K562 (cell line): ENCODE measurements at regions not wholly inside any gene's neighbourhood (a gene's known extent, or its start where the extent isn't known, plus 50 kb on each side); places are given as distances from the start of the nearest gene placed in this dataset.

Source experiments
- ATAC-seq: fragments of 200-7000 bp; cut with Tn5 transposase; 3 replicates; pipeline ENCODE4 v1.9.1; 2020; ENCODE audit warnings: moderate library complexity
- BruUV-seq: library from RNA; stranded (reverse); fragments of 400-500 nt; replicated peaks from 2 replicates; lab custom pipeline; 2021; lab: Mats Ljungman, UMichigan
- CTCF ChIA-PET: fragments of 300-600 bp; formaldehyde crosslinking; extraction: SDS; loops from one replicate; lab custom pipeline; 2021; ENCODE audit warnings: low intra/inter-chr PET ratio; lab: Yijun Ruan, JAX
- POLR2A ChIA-PET: fragments of 300-600, 350-650 bp; sonication (Branson Sonifier 250); formaldehyde crosslinking; extraction: SDS; loops from one replicate; lab custom pipeline; 2021; ENCODE audit warnings: antibody characterized with exemption, inconsistent platforms; lab: Yijun Ruan, JAX
- DNase-seq, 4 experiments: peaks; one replicate each; pipeline versions ENCODE4 v3.0.0 to v3.0.0-alpha.2; 2011 to 2018; ENCODE audit warnings: low spot score in 3 of 4, mixed read lengths in 3 of 4; ENCODE audit errors: extremely low read depth in 1 of 4
- FAIRE-seq: peaks from 2 replicates; lab custom pipeline; 2011; peaks lifted over from hg19 to GRCh38; lab: Jason Lieb, UNC
- H2AFZ ChIP-seq: 2 replicates; pipeline ENCODE4 v1.6.0; 2011; ENCODE audit warnings: low read depth, low read length, control low read depth, inconsistent platforms
- H3K27ac ChIP-seq: fragments of 200-600 bp; 3 replicates; pipeline ENCODE4 v1.8.0; 2011; ENCODE audit warnings: low read depth, mild to moderate bottlenecking, control low read depth, inconsistent platforms, low read length, moderate library complexity, mixed read lengths; ENCODE audit errors: extremely low read depth
- H3K27me3 ChIP-seq, 2 experiments: fragments of 300-600 bp in 1 of 2; 2 replicates in 1 of 2; 3 replicates in 1 of 2; pipeline versions ENCODE4 v1.6.0 to v1.8.0; 2011; ENCODE audit warnings: inconsistent platforms in 2 of 2, low read length in 2 of 2, mild to moderate bottlenecking in 1 of 2, mixed read lengths in 1 of 2, moderate library complexity in 1 of 2; ENCODE audit not compliant: control insufficient read depth in 2 of 2, insufficient read depth in 2 of 2
- H3K36me3 ChIP-seq: fragments of 300-600 bp; 3 replicates; pipeline ENCODE4 v1.8.0; 2011; ENCODE audit warnings: mild to moderate bottlenecking, low read length, inconsistent platforms; ENCODE audit not compliant: control insufficient read depth, insufficient read depth
- H3K4me1 ChIP-seq, 2 experiments: fragments of 200-600 bp in 1 of 2; replicated peaks in 1 of 2; 2 replicates in 1 of 2; 3 replicates in 1 of 2; pipeline versions ENCODE4 v1.5.1 to v1.8.0; 2011; ENCODE audit warnings: inconsistent platforms in 2 of 2, low read length in 2 of 2, mild to moderate bottlenecking in 1 of 2, mixed read lengths in 1 of 2, moderate library complexity in 1 of 2; ENCODE audit not compliant: control insufficient read depth in 2 of 2, insufficient read depth in 2 of 2
- H3K4me2 ChIP-seq: 2 replicates; pipeline ENCODE4 v1.6.1; 2011; ENCODE audit warnings: low read length, control low read depth, inconsistent platforms, mixed read lengths; ENCODE audit not compliant: insufficient read depth
- H3K4me3 ChIP-seq: fragments of 200-600 bp; sonication (generic), shearing (Covaris generic); 2 replicates; pipeline ENCODE4 v1.5.1; 2016; ENCODE audit warnings: control low read depth, inconsistent platforms
- H3K79me2 ChIP-seq: fragments of 200-600 bp; 3 replicates; pipeline ENCODE4 v1.8.0; 2011; ENCODE audit warnings: low read length, inconsistent platforms; ENCODE audit not compliant: control insufficient read depth, insufficient read depth
- H3K9ac ChIP-seq, 2 experiments: 2 replicates each; pipeline versions ENCODE4 v1.6.0 to v1.6.1; 2011; ENCODE audit warnings: low read depth in 2 of 2, low read length in 2 of 2, control low read depth in 1 of 2, inconsistent platforms in 1 of 2, mild to moderate bottlenecking in 1 of 2, mixed read lengths in 1 of 2; ENCODE audit not compliant: insufficient read depth in 1 of 2
- H3K9me1 ChIP-seq: one replicate; pipeline ENCODE4 v1.6.0; 2011; ENCODE audit warnings: inconsistent platforms, mild to moderate bottlenecking, low read length, moderate library complexity; ENCODE audit not compliant: control insufficient read depth, insufficient read depth
- H3K9me3 ChIP-seq: replicated peaks from 2 replicates; pipeline ENCODE4 v1.5.1; 2011; ENCODE audit warnings: low read depth, low read length, inconsistent platforms; ENCODE audit not compliant: control insufficient read depth, insufficient read depth
- H4K20me1 ChIP-seq: replicated peaks from 2 replicates; pipeline ENCODE4 v1.6.1; 2011; ENCODE audit warnings: low read length, inconsistent platforms, mixed read lengths; ENCODE audit not compliant: control insufficient read depth, insufficient read depth
- CBFA2T3 ChIP-seq: fragments of 450-650 bp; IDR thresholded peaks from 2 replicates; pipeline ENCODE4 v1.6.1; 2017
- DMBX1 ChIP-seq: fragments of 250-450 bp; sonication (Bioruptor Pico); IDR thresholded peaks from 2 replicates; pipeline ENCODE4 v1.8.0; 2022; ENCODE audit warnings: inconsistent platforms, mild to moderate bottlenecking, moderate library complexity, borderline replicate concordance
- HES1 ChIP-seq: fragments of 450-650 bp; IDR thresholded peaks from 2 replicates; pipeline ENCODE4 v1.6.1; 2016; ENCODE audit warnings: low read depth, mild to moderate bottlenecking, moderate library complexity
- ID3 ChIP-seq, 2 experiments: fragments of 250-450 bp in 1 of 2; fragments of 450-650 bp in 1 of 2; sonication (Bioruptor Pico) in 1 of 2; IDR thresholded peaks; 2 replicates each; pipeline versions ENCODE4 v1.6.1 to v1.8.0; 2016 to 2021; ENCODE audit warnings: mild to moderate bottlenecking in 2 of 2, moderate library complexity in 2 of 2, missing compliant biosample characterization in 1 of 2, missing genetic modification characterization in 1 of 2
- KAT2B ChIP-seq: IDR thresholded peaks from one replicate; pipeline ENCODE4 v1.6.1; 2012; ENCODE audit warnings: low read depth, mild to moderate bottlenecking, control low read depth, inconsistent platforms, low read length, moderate library complexity
- RAD21 ChIP-seq, 2 experiments: fragments of 250-450 bp in 1 of 2; fragments of 450-650 bp in 1 of 2; sonication (Bioruptor Pico) in 1 of 2; formaldehyde crosslinking in 1 of 2; IDR thresholded peaks in 1 of 2; conservative IDR thresholded peaks in 1 of 2; 2 replicates each; pipeline versions ENCODE4 v1.4.0 to v1.8.0; 2020 to 2022; ENCODE audit warnings: mild to moderate bottlenecking in 2 of 2, moderate library complexity in 1 of 2
- RBBP5 ChIP-seq: fragments of 200-600 bp; sonication (generic); IDR thresholded peaks from 2 replicates; pipeline ENCODE4 v1.6.1; 2012; ENCODE audit warnings: borderline replicate concordance, mild to moderate bottlenecking, low read length, control low read depth, inconsistent platforms; ENCODE audit not compliant: insufficient read depth, poor library complexity, severe bottlenecking
- STAT5B ChIP-seq: fragments of 250-450 bp; sonication (Bioruptor Pico); IDR thresholded peaks from 2 replicates; pipeline ENCODE4 v1.8.0; 2021; ENCODE audit warnings: mild to moderate bottlenecking, inconsistent platforms
- WGBS: fragments of 100-300 bp; shearing (Covaris generic); methylation state at CpG from one replicate; pipeline ENCODE4 v1.1.6; 2016; ENCODE audit warnings: low coverage, mixed read lengths; ENCODE audit not compliant: insufficient coverage; ENCODE audit errors: missing lambda C conversion rate; 5-methylcytosine and 5-hydroxymethylcytosine counted together
- in situ Hi-C: fragments of 300-500 bp; cut with MboI; formaldehyde crosslinking; loops from 4 replicates; pipeline ENCODE4 v1.15.0; 2018; ENCODE audit warnings: inconsistent platforms, mixed read lengths
- intact Hi-C: fragments of 100-400 bp; cut with micrococcal nuclease; formaldehyde crosslinking; loops from 2 replicates; pipeline ENCODE4 v1.14.2; 2022
- TF ChIP-seq, protein P1 (sequence below), 3 experiments: IDR thresholded peaks in 2 of 3; conservative IDR thresholded peaks in 1 of 3; 2 replicates each; pipeline ENCODE4 v1.5.1; 2011 to 2012; ENCODE audit warnings: low read length in 3 of 3, mild to moderate bottlenecking in 3 of 3, control low read depth in 2 of 3, improper control_type of control experiment in 1 of 3, inconsistent platforms in 1 of 3, low read depth in 1 of 3, mixed read lengths in 1 of 3, moderate library complexity in 1 of 3; ENCODE audit not compliant: insufficient read depth in 2 of 3

GRCh38 chr2:23294238-23294637 is 90.7 kb upstream of the KLHL29 start:
- no peaks in the 10 kb centered on the region for H3K9me3 ChIP-seq
- H3K9ac ChIP-seq: no peak overlapping the region
- H3K4me1 ChIP-seq: no peaks in the 10 kb centered on the region
- H3K4me2 ChIP-seq: no peak overlapping the region
- TF ChIP-seq DMBX1 (CRISPR knock-in tag) (no peak), RBBP5 (no peak), CBFA2T3 (no peak), STAT5B (no peak), KAT2B (no peak), HES1 (no peak), RAD21 (CRISPR knock-in tag; conservative IDR thresholded peaks at IDR 0.05 in 1 of 2, IDR thresholded peaks at IDR 0.05 in 1 of 2) (peak in 1 of 2 experiments; percentile 24; a peak in 2 of 4 replicates), ID3 (CRISPR knock-in tag; IDR thresholded peaks at IDR 0.05) (no peak), ID3 (tag; IDR thresholded peaks at IDR 0.05) (no peak)
- TF ChIP-seq, protein P1, sequence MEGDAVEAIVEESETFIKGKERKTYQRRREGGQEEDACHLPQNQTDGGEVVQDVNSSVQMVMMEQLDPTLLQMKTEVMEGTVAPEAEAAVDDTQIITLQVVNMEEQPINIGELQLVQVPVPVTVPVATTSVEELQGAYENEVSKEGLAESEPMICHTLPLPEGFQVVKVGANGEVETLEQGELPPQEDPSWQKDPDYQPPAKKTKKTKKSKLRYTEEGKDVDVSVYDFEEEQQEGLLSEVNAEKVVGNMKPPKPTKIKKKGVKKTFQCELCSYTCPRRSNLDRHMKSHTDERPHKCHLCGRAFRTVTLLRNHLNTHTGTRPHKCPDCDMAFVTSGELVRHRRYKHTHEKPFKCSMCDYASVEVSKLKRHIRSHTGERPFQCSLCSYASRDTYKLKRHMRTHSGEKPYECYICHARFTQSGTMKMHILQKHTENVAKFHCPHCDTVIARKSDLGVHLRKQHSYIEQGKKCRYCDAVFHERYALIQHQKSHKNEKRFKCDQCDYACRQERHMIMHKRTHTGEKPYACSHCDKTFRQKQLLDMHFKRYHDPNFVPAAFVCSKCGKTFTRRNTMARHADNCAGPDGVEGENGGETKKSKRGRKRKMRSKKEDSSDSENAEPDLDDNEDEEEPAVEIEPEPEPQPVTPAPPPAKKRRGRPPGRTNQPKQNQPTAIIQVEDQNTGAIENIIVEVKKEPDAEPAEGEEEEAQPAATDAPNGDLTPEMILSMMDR (IDR thresholded peaks at IDR 0.05 in 2 of 3, conservative IDR thresholded peaks at IDR 0.05 in 1 of 3; ENCODE audit: insufficient read depth in 2 of 3, low read depth in 1 of 3, low read length in 3 of 3): 0 out of 6 replicates have a peak, but pooled peaks of 2 of the 3 experiments have one; percentile 6 to 30
- H3K9me1 ChIP-seq: no peaks in the 10 kb centered on the region
- no peaks in the 10 kb centered on the region for H3K36me3 ChIP-seq
- H3K4me3 ChIP-seq: no peak overlapping the region
- 0% methylated on average over 4 of the region's 4 CpGs for WGBS
- in situ Hi-C loops (no loop called here), intact Hi-C loops (no loop called here)
- ATAC-seq (peak; percentile 73), FAIRE-seq (no peak), DNase-seq (peak in 2 of 4 experiments; percentile 4 to 17)
- BruUV-seq: no TSS peak
- H3K27ac ChIP-seq: no peak overlapping the region
- peaks cover 0 to 11% of the 10 kb centered on the region in 2 experiments; a peak in 1 of 5 replicates for H3K27me3 ChIP-seq
- no peaks in the 10 kb centered on the region for H4K20me1 ChIP-seq
- POLR2A ChIA-PET: no interaction called here
- H3K79me2 ChIP-seq: no peaks in the 10 kb centered on the region
- H2AFZ ChIP-seq: no peak overlapping the region
- CTCF ChIA-PET: no interaction called here
